Colonic mucosa (tissue), 4 donors: ENCODE measurements at regions not wholly inside any gene's neighbourhood (a gene's known extent, or its start where the extent isn't known, plus 50 kb on each side); places are given as distances from the start of the nearest gene placed in this dataset.
"Not testable (repeated sequence)": the region's sequence is repeated elsewhere in the genome, so short reads cannot be mapped to it uniquely, and the experiment has no call there.

Experiments
- DNase-seq: peaks from one replicate; pipeline ENCODE4 v3.0.0-alpha.2; 2020
- H3K27ac ChIP-seq: fragments of 200-600 bp; one replicate; pipeline ENCODE4 v1.8.0; 2021
- H3K27me3 ChIP-seq: fragments of 200-600 bp; one replicate; pipeline ENCODE4 v1.8.0; 2021
- H3K36me3 ChIP-seq: fragments of 200-600 bp; one replicate; pipeline ENCODE4 v1.8.0; 2021
- H3K4me1 ChIP-seq: fragments of 200-600 bp; one replicate; pipeline ENCODE4 v1.8.0; 2021; ENCODE audit warnings: mild to moderate bottlenecking
- H3K4me3 ChIP-seq: fragments of 200-600 bp; one replicate; pipeline ENCODE4 v1.8.0; 2021
- H3K9ac ChIP-seq, 2 donors: one replicate each; pipeline ENCODE4 v1.7.0; 2013; ENCODE audit warnings: control low read depth in 2 of 2, low read depth in 2 of 2, low read length in 2 of 2
- H3K9me3 ChIP-seq: fragments of 200-600 bp; one replicate; pipeline ENCODE4 v1.8.0; 2021
- intact Hi-C: fragments of 100-400 bp; cut with DNase I; formaldehyde crosslinking; loops from one replicate; pipeline ENCODE4 v1.14.1; 2022
- TF ChIP-seq, protein P1 (sequence below): fragments of 200-600 bp; IDR thresholded peaks from one replicate; pipeline ENCODE4 v1.8.0; 2022; ENCODE audit warnings: antibody characterized with exemption, mild to moderate bottlenecking
- donor health status: healthy.
- donor health status: DM: no; HTN: no; CAD: no.
- donor health status: DM: no; HTN: no; CAD: no.

DNA sequence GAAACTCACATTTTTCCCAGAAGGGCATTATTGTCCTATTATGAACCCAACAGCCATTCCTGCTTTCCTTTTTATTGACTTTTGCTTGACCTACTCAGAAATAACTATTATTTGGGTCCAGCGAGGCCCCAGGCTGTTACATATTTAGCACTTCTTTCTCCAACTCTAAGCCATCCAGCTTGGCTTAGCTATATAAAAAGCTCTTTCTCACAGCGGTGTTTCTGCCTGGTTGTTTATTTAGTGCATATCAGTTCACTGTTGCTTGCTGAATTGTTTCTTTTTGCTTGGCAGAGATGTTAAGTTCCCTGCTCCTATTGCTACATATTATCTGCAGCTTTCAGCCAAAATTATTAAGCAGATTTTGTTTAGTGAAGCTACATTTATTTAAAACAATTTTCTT, 1156.8 kb upstream of the SEMA6A start:
- TF ChIP-seq, protein P1, sequence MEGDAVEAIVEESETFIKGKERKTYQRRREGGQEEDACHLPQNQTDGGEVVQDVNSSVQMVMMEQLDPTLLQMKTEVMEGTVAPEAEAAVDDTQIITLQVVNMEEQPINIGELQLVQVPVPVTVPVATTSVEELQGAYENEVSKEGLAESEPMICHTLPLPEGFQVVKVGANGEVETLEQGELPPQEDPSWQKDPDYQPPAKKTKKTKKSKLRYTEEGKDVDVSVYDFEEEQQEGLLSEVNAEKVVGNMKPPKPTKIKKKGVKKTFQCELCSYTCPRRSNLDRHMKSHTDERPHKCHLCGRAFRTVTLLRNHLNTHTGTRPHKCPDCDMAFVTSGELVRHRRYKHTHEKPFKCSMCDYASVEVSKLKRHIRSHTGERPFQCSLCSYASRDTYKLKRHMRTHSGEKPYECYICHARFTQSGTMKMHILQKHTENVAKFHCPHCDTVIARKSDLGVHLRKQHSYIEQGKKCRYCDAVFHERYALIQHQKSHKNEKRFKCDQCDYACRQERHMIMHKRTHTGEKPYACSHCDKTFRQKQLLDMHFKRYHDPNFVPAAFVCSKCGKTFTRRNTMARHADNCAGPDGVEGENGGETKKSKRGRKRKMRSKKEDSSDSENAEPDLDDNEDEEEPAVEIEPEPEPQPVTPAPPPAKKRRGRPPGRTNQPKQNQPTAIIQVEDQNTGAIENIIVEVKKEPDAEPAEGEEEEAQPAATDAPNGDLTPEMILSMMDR = no peak
- no peak overlapping the region for H3K4me3 ChIP-seq
- no peak overlapping the region for H3K27ac ChIP-seq
- no peak for DNase-seq
- H3K4me1 ChIP-seq = no peaks in the 10 kb centered on the region
- no peaks in the 10 kb centered on the region for H3K27me3 ChIP-seq
- intact Hi-C loops = no loop called here
- no peaks in the 10 kb centered on the region for H3K36me3 ChIP-seq
- H3K9ac ChIP-seq = no peak overlapping the region
- H3K9me3 ChIP-seq = no peaks in the 10 kb centered on the region

DNA sequence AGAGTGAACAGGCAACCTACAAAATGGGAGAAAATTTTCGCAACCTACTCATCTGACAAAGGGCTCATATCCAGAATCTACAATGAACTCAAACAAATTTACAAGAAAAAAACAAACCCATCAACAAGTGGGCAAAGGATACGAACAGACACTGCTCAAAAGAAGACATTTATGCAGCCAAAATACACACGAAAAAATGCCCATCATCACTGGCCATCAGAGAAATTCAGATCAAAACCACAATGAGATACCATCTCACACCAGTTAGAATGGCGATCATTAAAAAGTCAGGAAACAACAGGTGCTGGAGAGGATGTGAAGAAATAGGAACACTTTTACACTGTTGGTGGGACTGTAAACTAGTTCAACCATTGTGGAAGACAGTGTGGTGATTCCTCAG, 1146.2 kb upstream of the SEMA6A start:
- H3K4me3 ChIP-seq, DNase-seq, intact Hi-C loops, H3K4me1 ChIP-seq, H3K9ac ChIP-seq, H3K36me3 ChIP-seq, H3K9me3 ChIP-seq, H3K27me3 ChIP-seq, H3K27ac ChIP-seq: not testable (repeated sequence)

DNA sequence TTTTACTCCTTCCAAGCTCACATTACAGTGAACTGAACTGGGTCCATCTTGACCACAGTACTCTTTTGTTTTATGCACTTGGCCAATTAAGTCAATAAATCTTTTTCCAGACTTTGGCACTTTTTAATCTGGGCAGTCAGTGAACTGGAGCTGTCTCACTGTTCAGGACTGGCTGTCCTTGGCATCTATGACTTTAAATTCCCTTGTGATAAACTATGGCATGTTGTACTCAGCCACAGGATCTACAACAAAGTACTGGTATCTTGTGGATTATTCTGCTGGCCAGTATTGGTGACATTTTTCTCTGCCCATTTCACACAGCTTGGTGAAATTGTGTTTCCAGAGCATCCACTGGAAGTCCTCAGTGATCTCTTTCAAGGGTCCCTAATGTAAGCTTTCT, 1144.8 kb upstream of the SEMA6A start:
- TF ChIP-seq, protein P1 = no peak
- H3K4me3 ChIP-seq = no peak overlapping the region
- no peaks in the 10 kb centered on the region for H3K27me3 ChIP-seq
- H3K4me1 ChIP-seq = no peaks in the 10 kb centered on the region
- H3K36me3 ChIP-seq = no peaks in the 10 kb centered on the region
- no peak overlapping the region for H3K27ac ChIP-seq
- no peak for DNase-seq
- no peak overlapping the region for H3K9ac ChIP-seq
- no peaks in the 10 kb centered on the region for H3K9me3 ChIP-seq
- intact Hi-C loops = no loop called here

DNA sequence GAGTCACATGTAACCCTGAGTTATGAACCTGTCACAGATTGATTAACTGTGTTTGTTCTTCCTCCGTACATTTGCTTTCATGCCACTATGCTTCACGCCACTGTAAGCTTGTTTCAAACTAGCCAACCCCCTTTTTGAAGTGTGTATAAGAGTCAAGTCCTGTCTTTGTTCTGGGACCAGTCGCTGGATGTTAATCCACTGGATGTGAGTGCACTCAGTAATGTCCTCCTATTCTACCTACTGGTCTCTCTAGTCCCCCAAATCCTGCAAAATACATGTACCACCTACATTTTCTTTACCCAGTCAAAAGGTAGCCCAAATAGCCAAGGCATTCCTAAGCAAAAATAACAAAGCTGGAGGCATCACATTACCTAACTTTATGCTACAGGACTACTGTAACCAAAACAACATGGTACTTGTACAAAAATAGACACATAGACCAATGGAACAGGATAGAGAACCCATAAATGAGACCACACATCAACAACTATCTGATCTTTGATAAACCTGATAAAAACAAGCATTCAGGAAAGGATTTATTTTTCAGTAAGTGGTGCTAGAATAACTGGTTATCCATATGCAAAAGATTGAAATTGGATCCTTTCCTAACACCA, 1139.1 kb upstream of the SEMA6A start:
- H3K36me3 ChIP-seq = no peaks in the 10 kb centered on the region
- intact Hi-C loops = no loop called here
- no peak overlapping the region for H3K9ac ChIP-seq
- no peaks in the 10 kb centered on the region for H3K27me3 ChIP-seq
- H3K4me3 ChIP-seq = no peak overlapping the region
- TF ChIP-seq, protein P1 = no peak
- no peaks in the 10 kb centered on the region for H3K4me1 ChIP-seq
- H3K27ac ChIP-seq = no peak overlapping the region
- no peak for DNase-seq
- H3K9me3 ChIP-seq = no peaks in the 10 kb centered on the region

DNA sequence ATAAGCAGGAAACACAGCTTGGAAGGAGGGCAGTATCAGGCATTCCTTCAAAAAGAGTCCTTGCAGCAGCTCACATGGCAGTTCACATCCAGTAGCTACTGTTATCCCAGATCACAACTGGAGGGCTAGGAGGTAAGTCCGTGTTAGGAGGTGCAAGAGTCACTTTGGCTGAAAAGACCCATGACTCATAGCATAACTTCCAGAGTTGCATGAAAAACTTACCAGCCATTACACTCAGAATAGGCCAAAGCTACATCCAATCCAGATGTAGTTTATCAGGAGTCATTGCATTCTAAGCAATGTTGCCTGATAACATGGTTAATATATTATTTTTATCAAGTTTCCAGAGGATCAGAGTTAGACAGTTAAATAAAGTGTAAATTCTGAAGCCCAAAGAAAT, 1126.4 kb upstream of the SEMA6A start:
- DNase-seq = no peak
- Histone ChIP-seq H3K4me1 (no peaks in the 10 kb centered on the region), H3K27me3 (no peaks in the 10 kb centered on the region), H3K9ac (no peak overlapping the region), H3K27ac (no peak overlapping the region), H3K9me3 (no peaks in the 10 kb centered on the region), H3K4me3 (no peak overlapping the region), H3K36me3 (no peaks in the 10 kb centered on the region)
- TF ChIP-seq, protein P1 = no peak
- intact Hi-C loops = no loop called here

DNA sequence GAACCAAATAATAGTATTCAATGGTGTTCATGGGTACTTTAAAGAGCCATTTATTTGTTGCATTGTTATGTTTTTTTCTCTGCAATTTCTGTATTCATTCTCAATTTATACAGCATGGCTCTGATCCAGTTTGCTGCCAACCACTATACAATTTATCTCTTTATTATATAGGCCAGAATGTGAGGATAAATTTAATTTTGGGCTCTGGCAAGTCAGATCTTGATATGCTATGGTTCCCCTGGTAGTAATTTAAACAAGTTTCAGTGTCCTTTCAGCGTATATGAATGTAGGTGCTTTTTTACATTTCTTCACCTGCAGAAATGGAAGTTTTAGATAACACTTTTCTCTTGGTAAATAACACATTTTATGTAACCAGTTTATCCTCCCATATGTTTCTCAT, 1118.0 kb upstream of the SEMA6A start:
- Histone ChIP-seq H3K4me1 (no peaks in the 10 kb centered on the region), H3K27ac (no peak overlapping the region), H3K4me3 (no peak overlapping the region), H3K9ac (no peak overlapping the region), H3K36me3 (no peaks in the 10 kb centered on the region), H3K27me3 (no peaks in the 10 kb centered on the region), H3K9me3 (no peaks in the 10 kb centered on the region)
- intact Hi-C loops = no loop called here
- TF ChIP-seq, protein P1 = no peak
- DNase-seq = no peak
